HG03558 (cell line): ENCODE measurements at regions not wholly inside any gene's neighbourhood (a gene's known extent, or its start where the extent isn't known, plus 50 kb on each side); places are given as distances from the start of the nearest gene placed in this dataset.

Source experiments
- ATAC-seq: cut with Tn5 transposase; IDR thresholded peaks from one replicate; pipeline ENCODE4 v1.9.1; 2021; ENCODE audit warnings: moderate number of reproducible peaks; ENCODE audit not compliant: unreplicated experiment; ENCODE audit errors: extremely low read depth

DNA sequence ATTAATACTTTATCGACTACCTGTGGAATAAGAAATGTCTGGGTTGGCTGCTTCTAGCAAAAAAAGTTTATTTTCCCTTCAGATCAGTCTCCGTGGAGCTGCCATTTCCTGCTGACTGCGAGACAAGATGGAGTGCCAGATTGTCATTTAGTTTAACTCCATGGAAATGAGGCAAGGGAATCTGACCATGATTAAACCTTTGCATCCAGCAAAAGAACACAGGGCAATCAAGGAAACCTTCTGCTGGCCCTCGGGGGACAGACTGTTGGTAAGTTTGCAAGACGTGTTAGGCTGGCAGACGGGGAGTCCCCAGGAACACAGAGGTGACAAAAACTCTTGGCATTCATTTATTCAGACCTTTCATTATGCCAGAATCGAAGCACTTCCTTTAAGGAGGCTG lies 52.2 kb upstream of the SPACA1 start:
- ATAC-seq = no peak

DNA sequence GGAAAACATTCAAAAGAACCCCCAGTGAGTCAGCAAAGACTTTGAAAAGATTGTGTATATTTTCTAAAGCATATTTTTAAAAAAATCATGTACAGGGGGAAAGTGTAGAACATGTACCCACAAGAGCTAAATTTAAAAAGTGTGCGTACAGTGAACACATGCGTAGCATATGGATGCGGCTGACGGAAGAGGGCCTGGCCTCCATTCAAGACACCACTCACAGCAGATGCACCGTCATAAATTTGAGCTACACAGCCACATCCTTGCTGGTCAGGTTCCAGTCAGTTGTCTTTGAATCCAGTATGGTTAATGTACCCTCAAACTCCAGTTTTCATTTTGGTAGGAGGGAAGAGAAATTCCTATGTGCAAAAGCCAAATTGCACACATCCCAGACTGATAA lies 54.3 kb upstream of the SPACA1 start:
- no peak for ATAC-seq

DNA sequence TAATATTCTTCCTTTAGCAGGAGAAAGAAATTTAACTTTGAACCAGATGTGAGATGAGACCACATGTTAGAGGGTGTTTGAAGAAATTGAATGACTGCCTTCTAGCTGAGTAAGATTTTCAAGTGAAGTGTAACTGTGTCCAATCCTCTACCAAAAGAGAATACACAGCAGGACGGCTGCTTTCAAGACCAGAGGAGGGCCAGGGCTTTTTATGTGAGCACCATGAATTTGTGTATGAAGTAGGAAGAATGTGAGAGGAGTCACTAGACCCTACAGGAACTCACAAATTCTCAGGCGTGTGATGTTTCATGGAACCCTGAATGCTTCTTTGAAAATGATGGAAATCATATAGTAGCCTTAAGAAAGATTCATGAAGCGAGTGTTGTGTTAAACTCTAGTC lies 56.8 kb upstream of the SPACA1 start:
- ATAC-seq = no peak

DNA sequence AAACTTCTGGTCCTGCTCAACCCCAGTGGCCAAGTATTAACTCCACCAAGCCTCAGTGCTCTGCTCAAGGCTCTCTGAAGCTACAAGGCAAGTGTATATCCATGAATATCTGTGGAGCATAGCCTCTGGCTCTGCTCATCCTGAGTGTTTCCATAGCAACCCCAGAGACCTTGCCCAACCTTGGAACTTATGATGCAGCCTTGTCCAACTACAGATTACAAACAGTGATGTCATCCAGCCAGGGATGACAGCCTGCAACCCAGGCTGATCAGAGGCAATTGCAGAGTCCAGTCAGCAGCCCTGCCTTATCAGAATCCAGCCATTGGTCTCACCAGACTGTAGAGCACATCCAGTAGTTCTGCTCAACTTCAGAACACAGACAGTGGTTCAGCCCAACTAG lies 65.5 kb upstream of the SPACA1 start:
- ATAC-seq = no peak

DNA sequence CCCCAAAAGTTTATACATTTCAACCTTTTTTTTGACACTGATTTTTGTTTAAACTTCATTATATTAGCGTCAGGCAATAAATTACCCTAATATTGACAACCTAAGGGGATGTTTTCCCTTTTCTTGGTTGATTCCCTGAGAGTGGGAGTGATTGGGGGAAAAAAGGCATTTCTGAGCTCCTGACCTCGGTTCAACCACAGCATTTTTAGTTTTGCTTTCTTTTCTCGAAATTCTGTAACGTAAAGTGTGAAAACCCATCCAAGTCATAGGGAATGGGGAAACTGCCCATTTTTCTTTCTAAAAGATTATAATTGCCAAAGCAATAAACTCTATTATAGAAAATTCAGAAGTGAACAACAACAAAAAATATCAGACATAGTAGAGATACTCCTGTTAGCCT lies 67.9 kb upstream of the SPACA1 start:
- no peak for ATAC-seq

DNA sequence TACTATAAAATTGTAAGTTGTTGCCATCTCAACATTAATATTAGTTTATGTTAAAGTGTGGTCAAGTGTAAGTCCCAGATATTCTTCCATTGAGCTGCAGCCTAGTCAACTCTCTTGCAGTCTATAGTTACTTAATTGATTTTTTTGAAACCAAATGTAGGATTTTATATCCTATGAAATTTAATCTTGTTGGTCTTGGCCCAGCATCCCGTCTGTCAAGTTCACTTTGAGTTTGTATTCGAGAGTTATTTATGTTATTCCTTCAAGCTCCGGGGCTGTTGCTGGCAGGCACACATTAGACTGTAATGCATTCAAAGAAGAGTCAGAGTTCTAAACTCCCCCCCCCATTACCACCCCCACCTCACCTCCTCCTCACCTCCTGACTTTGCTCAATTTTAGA lies 71.0 kb upstream of the SPACA1 start:
- ATAC-seq = no peak

DNA sequence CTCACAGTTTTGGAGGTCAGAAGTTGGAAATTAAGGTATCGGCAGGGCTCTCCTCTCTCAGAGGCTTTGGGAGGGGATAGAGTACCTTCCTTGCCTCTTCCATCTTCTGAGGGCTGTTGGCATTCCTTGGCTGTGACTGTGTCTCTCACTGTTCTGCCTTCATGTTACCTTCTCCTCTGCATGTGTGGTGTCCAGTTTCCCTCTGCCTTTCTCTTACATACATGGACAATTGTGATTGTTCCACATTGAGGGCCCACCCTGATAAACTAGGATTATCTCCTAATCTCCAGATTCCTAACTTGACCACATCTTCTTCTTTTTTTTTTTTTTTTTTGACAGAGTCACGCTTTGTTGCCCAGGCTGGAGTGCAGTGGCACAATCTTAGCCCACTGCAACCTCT lies 72.1 kb upstream of the SPACA1 start:
- no peak for ATAC-seq

DNA sequence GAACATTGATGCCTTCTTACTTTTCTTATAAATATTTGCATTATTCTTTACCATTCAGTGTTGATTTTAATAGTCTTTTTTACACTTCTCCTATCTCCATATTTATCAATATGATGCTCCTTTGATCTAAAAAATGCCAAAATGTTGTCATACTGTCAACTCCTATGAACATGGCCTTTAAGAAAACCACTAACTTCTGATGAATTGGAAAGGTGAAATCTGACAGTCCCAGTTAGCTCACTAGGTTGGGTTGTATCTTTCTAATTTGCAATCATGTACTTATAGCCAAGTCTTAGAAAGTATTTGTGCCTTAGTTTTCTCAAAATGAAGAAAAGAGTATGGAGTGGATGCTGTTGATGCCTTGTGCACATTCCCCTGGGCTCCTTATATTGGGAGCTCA lies 75.4 kb upstream of the SPACA1 start:
- ATAC-seq = no peak

DNA sequence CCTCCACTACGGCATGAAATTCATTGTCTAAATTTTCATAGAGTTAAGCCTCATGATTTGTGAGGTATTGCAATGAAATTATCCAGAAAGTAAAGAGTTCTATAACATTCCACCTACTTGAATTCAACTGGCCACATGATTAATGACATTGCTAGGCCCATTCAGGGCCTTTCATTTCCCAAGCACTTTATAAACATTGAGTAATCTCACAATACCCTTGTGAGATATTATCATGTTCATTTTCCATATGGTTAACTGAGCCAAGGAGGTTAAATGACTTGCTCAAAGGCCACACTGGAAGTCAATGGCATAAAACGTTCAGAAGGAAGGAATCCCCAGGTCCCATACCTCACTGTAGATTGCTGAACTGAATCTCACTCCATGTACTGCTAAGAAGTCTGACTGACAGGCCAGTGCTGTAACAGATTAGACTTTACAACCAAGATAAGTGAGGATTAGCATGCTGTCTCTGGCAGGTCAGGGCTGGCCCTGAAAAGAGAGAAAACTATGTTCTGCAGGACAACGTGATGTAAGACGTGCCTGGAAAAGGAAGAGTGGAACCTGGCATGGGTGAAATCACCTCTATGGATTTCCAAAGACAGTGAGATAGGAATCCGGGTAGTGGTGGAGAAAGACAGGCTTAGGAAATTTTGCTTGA lies 75.9 kb upstream of the SPACA1 start:
- no peak for ATAC-seq

DNA sequence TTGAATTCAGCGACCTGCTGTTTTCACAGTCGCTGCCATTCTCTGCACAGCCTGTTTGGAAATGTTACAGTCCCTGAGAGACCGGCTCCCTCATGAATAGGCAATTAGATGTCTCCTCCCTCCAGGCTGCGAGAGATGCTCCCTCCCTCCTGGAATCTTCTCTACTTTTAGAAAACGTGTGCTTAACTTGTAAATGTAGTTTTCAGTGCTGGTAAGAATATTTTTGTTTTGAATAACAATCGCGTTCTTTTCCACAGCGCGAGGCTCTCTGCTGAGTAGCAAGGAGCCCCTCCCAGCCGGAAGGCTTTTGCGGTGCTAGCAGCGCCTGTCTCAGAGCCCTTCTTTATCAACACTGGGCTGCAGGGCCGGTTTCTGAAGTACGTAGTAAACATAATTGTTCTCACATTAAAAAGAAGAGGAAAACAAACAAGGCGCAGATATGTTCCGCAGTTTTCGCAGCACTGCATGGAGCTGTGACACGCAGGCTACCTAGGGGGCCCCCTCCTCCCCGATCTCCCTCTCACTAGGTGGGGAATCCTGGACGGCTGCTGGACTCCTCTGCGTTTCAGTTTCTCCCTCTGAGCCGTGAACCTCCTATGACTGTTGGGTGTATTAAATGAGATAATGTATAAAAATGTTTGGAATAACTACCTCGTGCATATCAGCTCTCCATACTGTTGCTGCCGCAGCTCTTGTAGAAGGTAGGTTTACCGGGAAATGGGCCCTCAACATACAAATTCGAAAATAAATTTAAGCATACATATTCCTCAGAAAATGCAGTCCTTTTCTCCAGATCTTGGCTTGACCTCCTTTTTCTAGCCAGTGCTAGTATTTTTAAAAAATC lies 79.0 kb upstream of the SPACA1 start:
- no peak for ATAC-seq

DNA sequence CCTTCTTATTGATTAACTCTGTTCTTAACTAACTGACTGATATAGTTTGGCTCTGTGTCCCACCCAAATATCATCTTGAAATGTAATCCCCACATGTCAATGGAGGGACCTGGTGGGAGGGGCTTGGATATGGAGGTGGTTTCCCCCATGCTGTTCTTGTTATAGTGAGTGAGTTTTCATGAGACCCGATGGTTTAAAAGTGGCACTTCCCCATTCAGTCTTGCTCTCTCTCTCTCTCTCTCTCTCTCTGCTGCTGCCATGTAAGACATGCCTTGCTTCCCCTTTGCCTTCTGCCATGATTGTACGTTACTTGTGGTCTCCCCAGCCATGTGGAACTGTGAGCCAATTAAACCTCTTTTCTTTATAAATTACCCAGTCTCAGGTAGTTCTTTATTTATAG lies 81.8 kb upstream of the SPACA1 start:
- ATAC-seq = no peak

DNA sequence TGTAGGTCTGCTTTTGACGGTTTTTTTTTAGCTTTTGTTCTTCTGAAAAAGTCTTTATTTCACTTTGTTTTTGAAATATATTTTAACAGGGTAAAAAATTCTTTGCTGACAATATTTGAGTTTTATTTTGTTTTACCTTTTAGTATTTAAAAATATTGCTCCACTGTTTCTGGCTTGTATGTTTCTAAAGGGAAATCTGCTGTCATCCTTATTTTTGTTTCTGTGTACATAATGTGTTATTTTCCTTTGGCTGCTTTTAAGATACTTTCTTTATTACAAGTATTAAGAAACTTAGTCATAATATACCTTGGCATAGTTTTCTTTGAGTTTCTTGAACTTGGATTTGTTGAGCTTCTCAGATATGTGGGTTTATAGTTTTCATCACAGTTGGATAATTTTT lies 88.6 kb upstream of the SPACA1 start:
- ATAC-seq = no peak

DNA sequence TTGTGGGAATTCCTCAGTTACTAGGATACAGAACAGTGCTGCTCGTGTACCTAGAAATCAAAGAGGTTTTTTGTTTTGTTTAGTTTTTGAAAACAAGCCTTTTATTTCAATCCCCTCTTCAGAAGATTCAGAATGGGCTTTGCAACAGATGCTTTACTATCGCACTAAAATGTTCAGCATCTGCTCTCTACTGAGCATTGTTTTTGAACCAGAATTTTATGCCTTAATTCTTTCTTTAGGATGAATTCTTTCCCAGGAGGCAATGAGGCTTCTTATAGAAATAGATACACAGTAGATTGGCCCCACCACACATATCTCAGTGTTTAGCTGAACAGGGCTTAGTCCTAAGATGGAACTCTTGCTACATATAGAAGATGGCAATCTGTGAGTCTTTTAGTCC lies 95.9 kb upstream of the SPACA1 start:
- no peak for ATAC-seq

DNA sequence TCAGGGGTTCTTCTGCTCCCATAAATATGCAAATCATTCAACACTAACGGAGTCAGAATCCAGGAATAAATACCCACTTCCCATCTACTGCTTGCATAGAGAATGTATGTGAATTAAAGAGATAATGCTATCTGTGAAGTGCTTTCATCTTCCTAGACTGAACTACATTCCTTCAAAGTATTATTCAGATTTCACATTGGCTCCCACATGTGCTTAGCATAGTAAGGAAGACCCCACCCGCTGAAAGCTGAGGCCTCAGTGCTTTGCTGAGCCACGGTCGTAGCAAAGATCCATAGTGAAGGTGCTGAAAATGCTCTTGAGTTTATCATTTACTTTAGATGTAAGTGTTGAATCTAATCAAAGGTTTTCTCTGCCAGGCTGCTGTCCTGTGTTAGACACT lies 97.0 kb upstream of the SPACA1 start:
- no peak for ATAC-seq

DNA sequence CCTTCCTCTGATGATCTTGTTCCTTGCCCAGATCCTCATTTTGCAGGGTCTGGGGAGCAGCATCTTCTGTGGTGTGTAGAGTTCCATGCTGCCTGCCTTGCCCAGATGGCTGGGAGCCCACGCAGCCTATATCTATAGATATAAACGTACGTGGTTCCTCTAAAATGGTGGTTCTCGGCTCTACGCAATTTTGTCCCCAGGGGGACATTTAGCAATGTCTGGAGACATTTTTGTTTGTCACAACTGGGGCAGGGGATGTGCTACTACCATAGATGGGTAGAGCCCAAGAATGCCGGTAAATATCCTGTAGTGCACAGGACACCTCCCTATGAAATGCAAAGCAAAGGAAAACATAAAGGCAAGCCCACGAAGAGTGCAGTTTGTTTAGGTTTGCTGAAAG lies 98.4 kb upstream of the SPACA1 start:
- no peak for ATAC-seq

DNA sequence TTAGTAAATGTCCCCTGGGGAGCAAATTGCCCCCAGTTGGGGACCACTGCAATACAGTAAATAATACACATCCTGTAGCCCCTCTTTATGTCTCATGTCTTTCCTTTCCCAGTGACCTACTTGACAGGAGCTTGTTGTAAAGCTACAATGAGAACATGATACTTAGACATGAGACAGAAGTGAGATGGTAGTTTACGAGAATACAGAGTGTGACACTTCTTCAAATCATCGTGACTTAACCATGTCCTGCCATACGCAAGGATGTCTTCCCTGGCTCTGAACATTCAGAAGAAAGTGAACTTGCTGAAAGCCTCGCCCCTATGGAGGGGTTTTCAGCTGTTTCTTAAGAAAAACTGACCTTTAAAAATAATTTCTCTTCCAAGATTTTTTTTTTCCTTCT lies 101.0 kb upstream of the SPACA1 start:
- no peak for ATAC-seq

DNA sequence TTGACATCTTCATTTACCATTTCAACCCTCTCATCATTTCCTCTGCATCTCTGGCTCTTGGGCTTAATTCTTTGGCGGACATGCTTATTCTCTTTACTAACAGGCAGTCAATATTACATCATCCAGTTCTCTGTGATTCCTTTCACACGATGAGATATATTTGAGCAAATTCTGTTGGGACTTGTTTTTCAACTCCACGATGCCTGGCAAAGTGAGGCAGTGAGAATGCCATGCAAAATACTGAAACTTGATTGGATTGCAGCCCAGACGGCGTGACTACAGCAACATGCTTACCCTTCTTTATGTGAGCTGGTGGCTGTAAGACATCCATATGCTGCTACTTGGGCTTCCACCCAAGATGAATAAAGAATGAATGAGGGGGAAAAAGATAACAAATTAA lies 101.7 kb upstream of the SPACA1 start:
- ATAC-seq = no peak

DNA sequence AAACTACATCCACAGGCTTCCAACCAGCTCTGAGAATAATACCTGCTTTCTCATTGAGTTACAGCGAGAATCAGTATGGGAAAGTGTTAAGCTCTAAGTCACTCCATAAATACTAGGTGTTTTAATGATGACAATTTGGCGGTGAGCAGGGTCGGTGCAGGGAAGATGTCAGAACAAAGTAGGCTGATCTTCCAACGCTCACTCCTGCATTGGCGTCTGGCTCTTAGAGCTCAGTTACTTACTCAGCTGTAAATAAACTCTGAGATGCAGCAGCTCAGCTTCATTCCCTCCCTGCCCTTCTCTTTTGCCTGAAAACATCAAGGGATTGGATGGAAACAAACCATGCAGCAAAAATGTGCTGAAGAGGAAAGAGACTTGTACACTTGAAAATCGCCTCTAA lies 102.5 kb upstream of the SPACA1 start:
- no peak for ATAC-seq

DNA sequence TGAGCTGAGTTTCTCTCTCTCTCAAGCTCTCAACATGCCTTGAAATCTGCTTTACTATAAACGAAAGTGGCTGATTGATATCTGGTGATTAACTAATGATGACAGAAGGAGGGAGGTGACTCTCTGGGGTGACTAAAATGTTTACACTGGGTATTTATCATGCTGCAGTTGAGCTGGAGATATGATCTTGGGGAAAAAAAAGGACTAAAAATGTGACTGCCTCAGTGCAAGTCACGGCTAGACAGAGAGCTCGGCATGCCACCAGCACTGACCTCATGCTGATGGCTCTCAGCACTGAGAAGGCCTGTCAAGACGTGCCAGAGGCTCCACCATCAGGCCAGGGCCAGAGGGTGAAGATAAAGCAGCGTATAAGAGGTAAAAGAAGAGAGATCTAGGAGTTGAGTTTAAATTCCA lies 103.1 kb upstream of the SPACA1 start:
- ATAC-seq = no peak

DNA sequence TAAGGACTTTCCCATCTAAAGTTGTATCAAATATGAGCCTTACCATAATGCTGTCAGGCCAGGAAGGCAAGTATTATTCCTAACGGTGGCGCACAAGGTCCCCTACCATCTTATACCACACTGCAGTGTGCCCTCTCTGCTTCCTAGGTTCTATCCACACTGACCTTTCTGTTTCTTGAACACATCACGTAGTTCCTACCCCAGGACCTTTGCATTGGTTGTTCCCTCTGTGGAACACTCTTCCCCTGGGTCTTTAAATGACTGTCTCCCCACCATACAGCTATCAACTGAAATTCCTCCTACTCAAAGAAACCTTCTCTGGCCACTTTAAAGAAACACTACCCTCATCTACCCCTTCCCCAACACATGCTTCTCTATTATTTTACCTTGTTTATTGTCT lies 104.5 kb upstream of the SPACA1 start:
- no peak for ATAC-seq

DNA sequence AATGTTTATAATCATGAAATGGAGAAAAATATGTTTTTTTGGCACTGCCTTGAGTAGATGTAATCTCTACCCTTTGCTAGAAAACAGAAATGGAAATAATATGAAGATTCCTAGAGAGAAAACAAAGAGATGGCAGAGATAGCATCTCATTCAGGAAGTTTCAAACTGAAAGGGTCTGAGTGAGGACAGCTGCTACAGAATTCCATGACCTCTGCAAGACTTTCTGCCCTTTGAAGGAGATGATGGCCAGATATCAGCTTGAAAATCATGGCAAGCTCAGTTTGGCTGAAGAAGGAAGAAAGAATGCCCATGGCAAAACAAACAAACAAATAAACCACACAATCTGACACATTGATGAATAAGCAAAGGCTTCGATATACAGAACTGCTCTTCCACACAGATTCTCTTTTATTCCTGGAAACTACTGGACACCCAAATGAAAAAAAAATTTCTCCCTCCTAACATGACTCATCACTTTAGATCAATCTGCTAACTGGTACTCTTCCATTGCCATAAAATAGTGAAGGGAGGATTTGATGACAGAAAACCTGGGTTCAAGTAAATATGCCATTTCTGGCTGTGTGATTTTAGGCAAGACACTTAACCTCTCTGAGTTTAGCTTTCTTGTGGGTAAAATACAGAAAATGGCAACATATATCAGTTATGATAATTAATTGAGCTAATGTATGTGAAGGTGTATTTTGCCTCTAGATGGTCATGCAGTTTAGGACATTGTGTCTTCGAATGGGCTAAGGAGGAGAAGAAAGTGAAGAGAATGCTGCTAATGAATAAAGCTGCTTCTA lies 105.9 kb upstream of the SPACA1 start:
- ATAC-seq = no peak
